ENCODE measurements at regions not wholly inside any gene's neighbourhood (a gene's known extent, or its start where the extent isn't known, plus 50 kb on each side); places are given as distances from the start of the nearest gene placed in this dataset.
A peak's percentile ranks its signal among the peaks of the same experiment; 100 is the strongest.

GRCh38 chr6:11868392-11868791 is 89.8 kb upstream of the ADTRP start:
- Histone ChIP-seq H3K27ac (no peak overlapping the region), H3K4me1 (ENCODE audit: control insufficient read depth in 1 of 2, low read depth in 2 of 2) (peaks cover 0 to 11% of the 10 kb centered on the region in 2 donors), H3K27me3 (replicated peaks; ENCODE audit: insufficient read depth) (no peaks in the 10 kb centered on the region), H3K9me3 (no peaks in the 10 kb centered on the region), H3K36me3 (no peaks in the 10 kb centered on the region), H3K4me3 (no peak overlapping the region)
- TF ChIP-seq, protein P1, sequence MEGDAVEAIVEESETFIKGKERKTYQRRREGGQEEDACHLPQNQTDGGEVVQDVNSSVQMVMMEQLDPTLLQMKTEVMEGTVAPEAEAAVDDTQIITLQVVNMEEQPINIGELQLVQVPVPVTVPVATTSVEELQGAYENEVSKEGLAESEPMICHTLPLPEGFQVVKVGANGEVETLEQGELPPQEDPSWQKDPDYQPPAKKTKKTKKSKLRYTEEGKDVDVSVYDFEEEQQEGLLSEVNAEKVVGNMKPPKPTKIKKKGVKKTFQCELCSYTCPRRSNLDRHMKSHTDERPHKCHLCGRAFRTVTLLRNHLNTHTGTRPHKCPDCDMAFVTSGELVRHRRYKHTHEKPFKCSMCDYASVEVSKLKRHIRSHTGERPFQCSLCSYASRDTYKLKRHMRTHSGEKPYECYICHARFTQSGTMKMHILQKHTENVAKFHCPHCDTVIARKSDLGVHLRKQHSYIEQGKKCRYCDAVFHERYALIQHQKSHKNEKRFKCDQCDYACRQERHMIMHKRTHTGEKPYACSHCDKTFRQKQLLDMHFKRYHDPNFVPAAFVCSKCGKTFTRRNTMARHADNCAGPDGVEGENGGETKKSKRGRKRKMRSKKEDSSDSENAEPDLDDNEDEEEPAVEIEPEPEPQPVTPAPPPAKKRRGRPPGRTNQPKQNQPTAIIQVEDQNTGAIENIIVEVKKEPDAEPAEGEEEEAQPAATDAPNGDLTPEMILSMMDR (IDR thresholded peaks at IDR 0.05): no peak
- DNase-seq (ENCODE audit: low spot score): no peak
- ATAC-seq (ENCODE audit: insufficient number of reproducible peaks, low FRiP score, low read depth): no peak

DNA sequence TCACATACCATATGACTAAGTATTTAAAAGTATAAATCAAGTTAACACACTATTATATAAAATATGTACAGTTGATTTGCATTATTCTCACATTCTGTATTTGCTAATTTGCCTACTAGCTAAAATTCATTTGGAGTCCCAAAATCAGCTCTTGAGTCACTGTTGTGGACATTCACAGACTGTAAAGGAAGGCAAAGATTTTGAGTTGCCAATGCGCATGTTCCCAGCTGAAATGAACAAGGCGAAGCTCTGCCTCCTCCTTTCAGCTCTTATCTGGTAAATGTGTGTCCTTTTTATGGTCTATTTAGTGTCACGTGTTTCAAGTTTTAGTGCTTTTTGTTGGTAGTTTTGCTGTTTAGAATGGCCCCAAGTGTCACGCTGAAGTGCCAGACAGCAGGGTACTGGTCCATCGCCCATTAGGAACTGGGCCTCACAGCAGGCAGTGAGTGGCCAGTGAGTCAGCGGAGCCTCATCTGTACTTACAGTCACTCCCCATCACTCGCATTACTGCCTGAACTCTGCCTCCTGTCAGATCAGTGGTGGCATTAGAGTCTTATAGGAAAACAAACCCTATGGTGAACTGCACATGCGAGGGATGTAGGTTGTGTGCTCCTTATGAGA is 87.2 kb upstream of the ADTRP start:
- Histone ChIP-seq H3K4me1 (ENCODE audit: control insufficient read depth in 1 of 2, low read depth in 2 of 2) (peaks cover 0 to 11% of the 10 kb centered on the region in 2 donors), H3K9me3 (no peaks in the 10 kb centered on the region), H3K27me3 (replicated peaks; ENCODE audit: insufficient read depth) (no peaks in the 10 kb centered on the region), H3K4me3 (no peak overlapping the region), H3K27ac (no peak overlapping the region), H3K36me3 (no peaks in the 10 kb centered on the region)
- TF ChIP-seq, protein P1 (IDR thresholded peaks at IDR 0.05): no peak
- DNase-seq (ENCODE audit: low spot score): no peak
- no peak for ATAC-seq (ENCODE audit: insufficient number of reproducible peaks, low FRiP score, low read depth)

DNA sequence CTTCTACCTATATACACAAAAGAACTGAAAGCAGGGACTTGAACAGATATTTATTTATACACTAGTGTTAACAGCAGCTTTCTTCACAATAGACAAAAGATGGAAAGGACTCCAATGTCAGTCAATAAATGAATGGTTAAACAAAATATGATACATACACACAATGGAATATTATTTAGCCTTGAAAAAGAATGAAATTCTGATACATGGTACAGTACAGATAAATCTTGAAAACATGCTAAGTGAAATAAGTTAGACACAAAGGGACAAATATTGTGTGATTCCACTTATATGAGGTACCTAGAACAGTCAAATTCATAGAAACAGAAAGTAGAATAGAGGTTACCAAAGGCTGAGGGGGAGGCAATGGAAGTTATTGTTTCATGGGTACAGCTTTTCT is 79.8 kb upstream of the ADTRP start:
- TF ChIP-seq, protein P1 (IDR thresholded peaks at IDR 0.05): no peak
- Histone ChIP-seq H3K4me1 (ENCODE audit: control insufficient read depth in 1 of 2, low read depth in 2 of 2) (peaks cover 10 to 19% of the 10 kb centered on the region in 2 donors), H3K27ac (no peak overlapping the region), H3K9me3 (no peaks in the 10 kb centered on the region), H3K27me3 (replicated peaks; ENCODE audit: insufficient read depth) (no peaks in the 10 kb centered on the region), H3K4me3 (no peak overlapping the region), H3K36me3 (no peaks in the 10 kb centered on the region)
- no peak for DNase-seq (ENCODE audit: low spot score)
- ATAC-seq (ENCODE audit: insufficient number of reproducible peaks, low FRiP score, low read depth): no peak

GRCh38 chr6:11855743-11856142 is 77.1 kb upstream of the ADTRP start:
- no peaks in the 10 kb centered on the region for H3K9me3 ChIP-seq
- no peaks in the 10 kb centered on the region for H3K27me3 ChIP-seq (replicated peaks; ENCODE audit: insufficient read depth)
- DNase-seq (ENCODE audit: low spot score): no peak
- H3K4me3 ChIP-seq: no peak overlapping the region
- no peak overlapping the region for H3K27ac ChIP-seq
- no peak for ATAC-seq (ENCODE audit: insufficient number of reproducible peaks, low FRiP score, low read depth)
- H3K4me1 ChIP-seq (ENCODE audit: control insufficient read depth in 1 of 2, low read depth in 2 of 2): peaks cover 10 to 20% of the 10 kb centered on the region in 2 donors
- TF ChIP-seq, protein P1 (IDR thresholded peaks at IDR 0.05): no peak
- H3K36me3 ChIP-seq: no peaks in the 10 kb centered on the region

DNA sequence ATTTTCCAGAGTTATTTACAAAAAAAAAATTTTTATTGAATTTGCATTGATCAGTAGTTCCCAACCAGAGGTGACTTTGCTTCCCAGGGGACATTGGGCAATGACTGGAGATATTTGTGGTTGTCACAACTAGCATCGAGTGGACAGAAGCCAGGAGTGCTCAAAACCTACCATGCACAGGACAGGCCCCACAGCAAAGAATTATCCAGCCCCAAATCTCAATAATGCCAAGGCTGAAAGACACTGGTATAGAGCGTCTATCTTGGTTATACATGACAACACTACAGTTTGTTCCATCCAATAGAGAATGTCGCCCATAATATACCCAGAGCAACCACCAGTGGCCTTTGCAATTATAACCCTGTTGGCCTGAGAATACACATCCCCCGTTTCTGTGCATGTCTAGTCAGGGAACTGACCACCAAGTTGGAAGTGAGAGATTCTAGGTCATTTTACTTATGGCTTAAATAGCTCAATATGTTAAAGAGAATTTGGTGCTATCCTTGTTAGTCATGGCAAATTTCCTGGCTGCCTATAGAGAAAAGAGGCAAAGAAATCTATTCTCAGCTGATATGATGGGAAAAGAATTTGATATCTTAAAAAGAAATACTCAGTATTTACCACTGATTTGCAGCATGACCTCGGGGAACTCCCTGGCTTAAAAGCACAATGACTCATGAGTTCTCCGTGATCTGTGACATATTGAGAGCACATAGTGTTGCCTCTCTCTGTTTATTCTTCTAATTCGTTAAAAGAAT is 76.0 kb upstream of the ADTRP start:
- peak; percentile 36 for ATAC-seq (ENCODE audit: insufficient number of reproducible peaks, low FRiP score, low read depth)
- H3K36me3 ChIP-seq: no peaks in the 10 kb centered on the region
- TF ChIP-seq, protein P1 (IDR thresholded peaks at IDR 0.05): no peak
- H3K27me3 ChIP-seq (replicated peaks; ENCODE audit: insufficient read depth): no peaks in the 10 kb centered on the region
- peaks cover 10 to 20% of the 10 kb centered on the region in 2 donors for H3K4me1 ChIP-seq (ENCODE audit: control insufficient read depth in 1 of 2, low read depth in 2 of 2)
- H3K9me3 ChIP-seq: no peaks in the 10 kb centered on the region
- DNase-seq (ENCODE audit: low spot score): no peak
- H3K4me3 ChIP-seq: no peak overlapping the region
- no peak overlapping the region for H3K27ac ChIP-seq
